GM18868 (cell line): ENCODE measurements at regions not wholly inside any gene's neighbourhood (a gene's known extent, or its start where the extent isn't known, plus 50 kb on each side); places are given as distances from the start of the nearest gene placed in this dataset.
"Not testable (repeated sequence)": the region's sequence is repeated elsewhere in the genome, so short reads cannot be mapped to it uniquely, and the experiment has no call there.

Experiments
- ATAC-seq: cut with Tn5 transposase; IDR thresholded peaks from one replicate; pipeline ENCODE4 v1.9.1; 2021; ENCODE audit warnings: mild to moderate bottlenecking, moderate library complexity; ENCODE audit not compliant: unreplicated experiment

DNA sequence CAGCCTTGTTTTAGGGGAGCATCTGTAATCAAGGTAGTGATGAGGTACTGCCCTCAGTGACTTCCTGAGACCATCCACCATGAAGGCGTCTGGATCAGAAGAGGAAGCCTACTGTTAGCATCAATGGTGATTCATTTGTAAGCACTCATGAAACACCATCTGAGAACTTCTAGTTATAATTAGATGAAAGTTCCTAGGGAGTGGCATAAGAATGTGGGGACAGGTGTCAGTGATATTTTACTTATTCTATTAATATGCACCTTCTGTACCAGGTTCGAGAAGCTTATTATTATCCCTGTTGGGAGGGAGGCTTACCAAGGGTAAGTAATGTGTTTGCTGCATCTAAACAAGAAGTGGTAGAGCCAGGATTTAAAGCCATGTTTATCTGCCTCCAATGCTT, 295.8 kb upstream of the TBL1XR1 start:
- no peak for ATAC-seq

DNA sequence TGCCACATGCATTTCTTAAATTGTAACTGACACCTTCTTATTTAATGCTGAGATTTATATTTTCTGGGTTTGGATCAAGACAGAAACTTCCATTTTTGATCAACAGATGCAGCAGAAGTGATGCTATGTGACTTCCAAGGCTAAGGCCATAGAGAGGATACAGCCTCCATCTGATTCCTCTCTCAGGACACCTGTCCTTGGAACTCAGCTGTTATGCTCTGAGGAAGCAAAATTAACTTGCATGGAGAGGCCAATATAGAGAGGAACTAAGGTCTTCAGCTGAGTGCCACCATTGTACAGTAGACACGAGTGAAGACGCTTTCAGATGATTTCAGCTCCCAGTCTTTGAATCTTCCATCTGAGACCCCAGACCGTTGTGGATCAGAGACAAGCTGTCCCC, 296.9 kb upstream of the TBL1XR1 start:
- ATAC-seq = no peak

DNA sequence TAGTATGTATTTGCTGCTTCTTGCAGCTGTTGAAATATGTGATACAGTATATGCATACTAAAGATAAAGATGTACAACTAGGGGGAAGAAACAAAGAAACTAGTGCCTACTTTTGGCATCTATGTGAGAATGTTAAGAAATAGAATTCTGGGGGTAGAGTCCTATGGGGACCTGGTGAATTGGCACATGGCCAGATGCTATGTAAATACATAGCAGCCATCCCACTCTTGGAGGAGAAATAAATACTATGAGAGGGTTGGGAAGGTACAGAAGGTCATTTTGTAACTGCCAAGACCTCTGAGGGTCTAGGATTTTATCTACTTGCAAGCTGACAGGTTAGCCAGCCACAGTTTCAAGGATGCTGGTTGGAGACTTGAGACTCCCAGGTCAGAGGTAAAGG, 298.3 kb upstream of the TBL1XR1 start:
- no peak for ATAC-seq

DNA sequence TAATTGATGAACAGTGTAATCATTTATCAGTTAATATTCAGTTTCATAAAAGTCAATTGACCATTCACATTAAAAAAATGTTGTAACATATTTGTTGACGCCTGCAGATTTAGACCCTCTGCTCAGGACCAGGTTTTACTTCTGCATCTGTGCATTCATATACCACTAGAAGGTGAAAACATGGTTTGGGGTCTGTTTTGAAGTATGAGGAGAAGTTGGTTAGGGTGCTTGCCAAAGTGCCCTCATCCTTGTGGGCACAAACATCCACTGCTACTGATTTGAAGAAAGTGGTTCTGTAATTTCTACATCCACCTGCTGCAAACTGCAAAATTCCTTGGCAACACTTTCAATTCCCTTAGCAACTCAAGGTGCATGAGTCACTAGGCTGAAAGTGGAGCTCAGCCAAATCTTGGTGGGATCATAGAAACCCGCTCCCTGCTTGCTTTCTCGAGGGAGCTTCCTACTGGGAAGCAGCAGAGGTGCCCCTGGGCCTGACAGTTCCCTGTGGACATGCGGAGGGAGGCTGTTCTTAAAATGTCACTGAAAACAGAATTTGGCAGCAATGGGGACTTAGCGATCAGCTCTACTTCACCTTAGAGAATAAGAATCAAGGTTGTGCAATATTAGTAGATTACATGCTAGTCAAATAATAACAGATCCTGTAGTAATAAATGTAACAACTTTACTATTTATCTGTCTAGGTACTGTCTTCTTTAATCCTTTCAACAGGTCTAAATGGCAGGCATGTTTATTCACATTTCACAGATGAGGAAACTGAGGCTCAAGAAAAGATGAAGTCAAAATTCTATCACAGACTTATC, 301.0 kb upstream of the TBL1XR1 start:
- no peak for ATAC-seq

DNA sequence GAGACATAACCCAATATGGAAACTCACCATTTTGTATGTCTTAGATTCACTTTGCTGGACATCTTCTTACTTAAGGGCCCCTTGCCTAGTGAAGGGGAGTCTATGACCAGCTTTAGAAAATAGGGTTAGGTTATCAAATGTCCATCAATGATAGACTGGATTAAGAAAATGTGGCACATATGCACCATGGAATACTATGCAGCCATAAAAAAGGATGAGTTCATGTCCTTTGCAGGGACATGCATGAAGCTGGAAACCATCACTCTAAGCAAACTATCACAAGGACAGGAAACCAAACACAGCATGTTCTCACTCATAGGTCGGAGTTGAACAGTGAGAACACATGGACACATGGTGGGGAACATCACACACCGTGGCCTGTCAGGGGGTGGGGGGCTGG, 301.8 kb upstream of the TBL1XR1 start:
- not testable (repeated sequence) for ATAC-seq

DNA sequence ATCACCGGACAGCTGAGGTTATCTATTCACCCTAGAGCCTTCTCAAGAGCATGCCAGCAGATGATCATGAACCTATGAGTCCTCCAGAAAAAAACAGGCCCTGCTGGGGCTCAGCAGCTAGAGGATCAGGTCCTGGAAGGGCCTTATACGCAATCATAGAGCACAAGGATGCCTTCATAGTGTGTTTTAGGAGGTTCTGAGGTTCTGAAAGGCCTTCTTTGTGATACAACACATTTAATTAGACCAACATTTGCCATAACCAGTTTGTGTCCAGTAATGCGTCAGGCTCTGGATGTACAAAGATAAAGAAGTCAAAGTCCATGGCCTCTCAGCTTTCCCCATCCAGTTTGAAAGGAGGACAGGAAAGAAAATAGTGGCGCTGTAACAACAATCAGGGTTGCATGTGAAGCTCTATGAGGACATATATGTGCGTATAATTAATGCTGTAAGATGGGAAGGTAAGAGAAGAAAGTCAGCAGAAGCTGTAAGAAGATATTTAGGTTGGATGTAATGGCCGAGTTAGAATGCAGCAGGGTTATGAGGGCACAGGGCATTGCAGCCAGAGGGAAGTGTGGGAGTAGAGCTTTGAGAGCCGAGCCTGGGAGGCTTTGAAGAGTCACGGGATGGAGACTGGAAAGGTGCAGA, 302.6 kb upstream of the TBL1XR1 start:
- no peak for ATAC-seq

DNA sequence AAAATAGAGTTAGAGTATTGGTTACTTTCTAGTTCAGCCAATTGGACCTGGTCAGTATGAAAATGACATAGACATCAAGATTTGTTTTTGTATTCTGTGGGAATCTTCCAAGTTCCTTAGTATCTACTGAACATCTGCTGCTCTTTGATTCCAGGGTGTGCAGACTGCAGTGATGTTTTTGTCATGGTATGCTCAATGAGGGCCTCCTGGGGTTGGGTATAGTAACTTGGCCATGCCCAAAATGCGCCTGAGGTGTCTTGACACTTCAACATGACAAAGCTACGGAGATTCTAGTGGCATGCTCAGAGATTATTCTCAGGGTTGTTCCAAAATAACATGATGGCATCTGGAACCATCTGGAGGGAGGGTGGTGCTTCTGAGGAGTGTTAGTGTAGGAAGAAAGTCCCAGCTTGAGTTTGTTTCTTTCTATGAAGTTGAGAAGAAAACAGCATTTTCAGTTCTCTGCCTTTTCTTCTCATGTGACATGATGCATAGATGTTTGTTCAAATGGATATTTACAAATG, 313.5 kb upstream of the TBL1XR1 start:
- ATAC-seq = no peak

DNA sequence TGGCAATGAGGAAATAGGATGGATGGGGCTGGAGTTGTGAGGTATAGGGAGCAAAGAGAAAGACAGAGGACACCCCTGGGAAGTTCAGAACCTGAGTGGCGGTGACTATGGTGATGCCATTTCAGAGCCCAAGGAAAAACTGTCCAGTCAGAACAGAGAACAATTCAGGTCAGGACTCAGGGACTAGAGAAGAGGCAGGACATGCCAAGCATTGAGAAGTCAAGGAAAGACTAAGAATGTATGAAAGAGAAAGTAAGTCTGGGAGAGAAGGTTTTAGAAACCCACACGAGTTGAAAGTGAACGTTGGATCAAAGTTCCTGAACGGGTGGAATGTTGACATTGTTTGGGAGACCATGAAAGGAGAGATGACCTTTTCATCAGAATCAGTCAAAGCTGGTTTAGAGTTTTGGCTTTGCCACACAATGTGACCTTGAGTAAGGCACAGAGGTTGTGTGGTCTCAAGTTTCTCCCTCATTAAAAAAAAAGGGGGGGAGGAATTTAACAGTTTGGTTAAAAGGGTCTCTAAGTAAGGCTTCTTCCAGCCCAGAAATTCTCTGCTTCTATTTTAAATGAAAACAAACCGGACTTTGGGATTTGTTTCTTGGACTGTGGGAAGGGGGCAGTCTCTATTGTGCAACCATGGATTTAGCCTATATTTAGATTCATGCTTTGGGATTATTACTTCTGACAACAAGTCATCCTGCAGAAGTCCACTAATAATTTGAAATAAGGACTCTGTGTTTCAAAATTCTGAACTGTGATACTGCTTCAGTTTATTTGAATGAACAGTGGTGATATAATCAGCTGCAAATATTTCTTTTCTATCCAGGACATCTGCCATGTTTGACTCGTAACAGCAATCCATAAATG, 315.9 kb upstream of the TBL1XR1 start:
- ATAC-seq = no peak

DNA sequence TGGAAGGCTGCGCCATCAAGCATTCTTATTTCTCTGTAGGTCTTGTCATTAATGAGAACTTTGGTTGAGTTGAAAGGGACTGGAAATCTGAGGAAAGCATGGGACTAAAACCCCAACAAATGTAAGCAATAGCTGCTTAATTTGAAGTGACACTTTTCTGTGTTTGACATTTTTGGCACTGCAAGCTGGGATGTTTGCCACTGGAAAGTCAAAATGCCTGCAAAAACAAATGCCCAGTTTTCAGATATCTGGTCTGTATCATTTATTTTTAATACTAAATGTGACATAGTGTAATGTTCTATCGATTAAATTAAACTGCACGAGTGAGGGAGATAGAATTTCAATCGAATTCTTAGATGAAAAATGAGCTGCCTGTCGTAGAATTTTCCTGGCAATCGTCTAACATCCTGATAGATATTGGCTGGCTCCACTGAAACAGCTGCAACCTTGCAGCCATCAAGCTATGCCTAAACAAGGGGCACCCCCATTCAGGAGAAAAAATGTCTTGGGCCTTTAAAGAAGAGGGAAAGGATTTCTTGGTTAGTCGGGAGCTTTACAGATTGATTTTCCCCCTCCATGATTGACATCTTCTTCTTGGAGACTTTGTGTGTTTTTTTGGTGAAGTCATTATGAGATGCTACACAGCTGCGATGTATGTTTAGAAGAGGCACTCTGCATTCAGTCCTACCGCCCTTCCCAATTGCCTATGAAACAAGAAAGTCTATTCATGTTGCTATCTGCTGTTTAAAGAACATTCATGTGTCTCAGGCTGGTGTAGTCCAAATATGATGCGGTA, 316.7 kb upstream of the TBL1XR1 start:
- no peak for ATAC-seq

DNA sequence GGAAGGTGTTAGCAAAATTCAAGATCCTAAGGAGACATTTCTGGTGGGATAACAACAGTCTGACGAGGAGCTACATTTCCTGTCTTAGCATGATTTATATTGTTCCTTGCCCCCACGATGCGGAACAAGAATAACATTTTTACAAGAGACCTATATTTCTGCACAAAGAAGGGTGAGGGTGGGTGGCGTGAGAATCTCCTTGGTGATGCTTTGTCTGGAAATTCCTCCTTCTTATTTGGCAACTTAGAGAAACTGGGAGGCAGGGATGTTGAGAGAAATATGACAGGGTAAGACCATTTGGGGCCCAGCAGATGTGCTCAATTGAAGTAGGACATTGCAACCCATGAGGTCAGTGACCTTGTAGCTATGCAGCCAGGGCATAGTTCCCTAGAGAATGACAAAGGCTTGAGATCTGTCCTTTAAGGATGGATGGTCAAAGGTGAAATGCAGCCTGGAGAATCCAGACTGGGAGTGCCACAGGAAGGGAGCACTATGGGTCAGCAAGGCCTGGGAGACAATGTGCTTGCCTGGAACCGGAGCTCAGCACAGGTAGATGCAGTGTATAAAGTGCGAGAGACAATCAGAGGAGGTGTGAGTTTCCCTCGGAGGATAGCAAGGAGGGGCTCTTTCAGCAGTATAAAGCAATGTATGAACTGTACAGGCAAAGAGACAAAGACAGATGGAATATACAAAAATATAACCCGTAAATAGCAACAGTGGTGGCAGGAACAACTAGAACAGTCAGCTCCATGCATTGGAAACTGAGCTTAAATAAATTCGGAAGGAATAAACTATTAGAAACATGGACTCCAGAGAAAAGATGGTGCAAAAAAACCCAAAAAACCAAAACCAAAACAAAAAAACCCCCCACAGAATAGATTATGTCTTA, 317.6 kb upstream of the TBL1XR1 start:
- no peak for ATAC-seq

DNA sequence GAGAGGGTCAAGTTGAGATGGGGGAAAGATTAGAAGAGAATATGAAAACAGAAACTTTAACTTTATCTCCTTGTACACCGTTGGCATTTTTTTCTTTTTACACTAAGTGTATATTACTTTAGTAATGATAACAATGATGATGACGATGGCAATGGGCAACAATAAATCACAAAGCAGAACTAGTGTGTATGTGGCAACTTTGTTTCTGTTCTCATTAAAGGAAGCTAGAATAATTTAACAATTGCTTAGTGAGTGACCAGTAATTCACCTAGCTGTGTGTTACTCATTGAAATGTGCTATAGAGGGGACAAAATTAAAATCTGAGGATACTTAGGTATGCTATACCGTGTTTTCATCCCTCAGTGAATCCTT, 318.5 kb upstream of the TBL1XR1 start:
- no peak for ATAC-seq

DNA sequence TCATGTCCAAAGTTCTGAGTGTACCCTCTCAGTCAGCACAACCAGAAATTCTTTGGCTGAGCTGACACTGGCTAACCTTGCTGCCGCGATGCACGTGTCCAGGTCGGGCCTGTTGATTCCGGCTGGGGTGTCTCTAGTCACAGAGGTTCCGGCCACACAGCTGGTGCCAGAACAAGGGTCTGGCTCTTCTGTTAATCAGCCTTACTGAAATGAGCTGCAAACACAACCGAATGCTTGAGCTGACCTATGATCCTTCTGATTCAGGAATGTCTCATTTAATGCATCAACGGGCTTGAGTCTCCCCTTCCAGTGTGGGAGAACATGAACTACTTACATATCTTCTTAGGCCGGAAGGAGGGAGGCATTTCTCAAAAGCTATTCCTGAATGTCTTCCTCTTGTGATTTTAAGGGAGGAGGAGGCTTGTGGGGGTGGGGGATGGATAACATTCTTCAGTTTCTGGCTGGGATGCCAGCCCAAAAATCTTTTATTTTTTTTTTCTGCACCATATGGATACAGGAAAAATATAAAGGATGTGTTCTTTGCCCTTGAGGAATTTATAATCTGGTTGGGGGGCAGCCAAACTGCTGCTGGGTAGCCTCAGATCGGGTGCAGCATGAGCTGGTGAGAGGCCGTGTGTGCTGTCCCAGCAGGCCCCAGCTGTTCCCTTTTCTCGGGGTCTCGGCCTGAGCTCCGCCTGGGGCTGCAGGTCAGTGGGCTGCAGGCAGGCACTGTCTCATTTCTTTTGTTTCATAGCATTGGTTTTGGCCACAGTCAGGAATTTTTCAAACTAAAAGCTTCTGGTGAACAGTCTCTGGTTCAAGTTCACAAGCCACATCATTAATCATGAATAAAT, 319.1 kb upstream of the TBL1XR1 start:
- ATAC-seq = no peak

DNA sequence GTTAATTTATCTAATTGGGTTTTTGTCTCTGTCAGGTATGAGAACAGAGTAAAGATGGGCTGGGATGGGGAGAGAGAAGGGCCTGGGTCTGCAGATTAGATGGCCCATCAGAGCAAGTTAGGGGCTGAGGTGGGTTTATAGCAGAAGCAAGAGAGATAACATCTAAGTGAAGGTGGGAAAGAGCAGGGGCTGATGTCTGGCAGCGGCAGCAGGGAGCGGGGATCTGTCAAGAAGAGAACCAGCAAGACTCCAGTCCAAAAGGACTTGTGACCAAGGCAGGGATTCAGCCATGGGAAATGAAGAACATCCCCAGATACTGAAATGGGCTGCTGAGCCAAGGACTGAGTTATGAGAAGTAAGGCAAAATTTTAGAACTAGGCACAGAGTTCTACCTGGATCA, 320.6 kb upstream of the TBL1XR1 start:
- ATAC-seq = no peak

DNA sequence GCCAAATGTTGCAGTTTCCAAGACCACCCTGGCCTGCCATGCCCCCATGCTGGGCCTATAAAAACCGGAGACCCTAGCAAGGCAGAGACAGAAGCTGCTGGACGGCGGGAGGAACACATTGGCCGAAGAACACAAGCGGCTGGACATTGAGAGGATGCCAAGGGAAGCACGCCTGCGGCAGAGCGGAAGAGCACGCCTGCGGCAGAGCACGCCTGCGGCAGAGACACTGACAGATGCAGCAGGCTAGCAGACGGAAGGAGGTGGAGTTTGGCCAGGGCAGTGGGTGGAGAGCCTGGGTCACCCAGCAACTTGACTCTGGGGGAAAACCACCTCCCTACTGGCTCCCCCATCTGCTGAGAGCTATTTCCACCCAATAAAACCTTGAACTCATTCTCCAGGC, 322.3 kb upstream of the TBL1XR1 start:
- no peak for ATAC-seq

DNA sequence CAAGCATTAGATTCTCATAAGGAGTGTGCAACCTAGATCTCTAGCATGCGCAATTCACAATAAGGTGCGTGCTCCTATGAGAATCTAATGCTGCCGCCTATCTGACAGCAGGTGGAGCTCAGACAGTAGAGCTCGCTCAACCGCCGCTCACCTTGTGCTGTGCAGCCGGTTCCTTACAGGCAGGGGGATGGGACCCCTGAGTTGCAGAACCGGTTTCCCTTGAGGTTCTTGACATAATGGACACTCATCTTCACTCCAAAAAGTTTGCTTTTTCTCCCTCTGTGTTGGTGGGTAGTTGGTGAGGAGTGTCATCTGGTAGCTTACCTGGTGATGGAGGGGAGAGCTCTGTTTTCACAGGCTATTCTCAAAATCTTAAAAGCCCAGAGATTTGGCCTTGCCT, 324.0 kb upstream of the TBL1XR1 start:
- no peak for ATAC-seq

DNA sequence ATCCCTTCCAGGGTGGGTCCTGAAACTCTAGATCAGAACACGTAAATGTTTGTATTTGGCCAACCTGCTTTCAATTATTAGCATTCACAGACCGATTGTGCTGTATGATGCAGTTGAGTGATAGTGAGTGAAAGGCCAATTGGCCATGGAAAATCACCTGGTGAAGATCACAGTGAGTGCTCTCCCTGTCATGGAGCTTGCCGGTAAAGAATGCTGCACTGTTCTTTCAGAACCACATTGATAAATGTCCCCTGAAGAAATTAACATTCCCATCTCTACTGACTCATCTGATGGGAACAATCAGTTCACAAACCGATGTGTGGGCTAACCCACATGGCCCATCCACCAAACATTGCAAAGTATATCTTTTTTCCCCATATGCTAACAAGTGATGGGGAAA, 324.8 kb upstream of the TBL1XR1 start:
- no peak for ATAC-seq

DNA sequence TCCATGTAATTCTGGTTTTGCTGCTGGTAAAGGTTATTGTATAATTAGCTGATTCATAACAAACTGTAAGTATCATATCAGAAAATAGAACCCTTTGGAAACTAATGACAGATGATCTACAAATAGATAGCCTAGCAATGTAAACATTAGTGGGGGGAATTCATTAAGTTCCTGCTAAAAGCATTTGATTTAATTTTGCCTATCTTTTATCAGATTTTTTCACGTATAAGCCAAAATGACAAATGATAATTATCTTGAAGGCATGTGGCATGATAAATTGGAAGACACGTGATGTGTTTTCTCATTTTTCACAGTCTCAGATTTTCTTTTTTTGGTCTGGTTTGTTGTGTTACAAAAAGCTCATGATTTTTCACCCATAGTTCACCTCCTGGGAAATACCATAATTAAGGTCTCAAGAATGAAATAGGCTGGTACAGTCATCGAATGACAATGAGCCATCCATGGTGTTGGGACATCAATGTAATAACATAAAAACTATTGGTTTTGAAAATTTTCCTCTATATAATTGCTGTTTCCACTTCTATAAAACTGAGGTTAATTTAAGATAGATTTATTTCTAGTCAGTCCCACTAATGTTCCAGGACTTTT, 325.9 kb upstream of the TBL1XR1 start:
- ATAC-seq = no peak

DNA sequence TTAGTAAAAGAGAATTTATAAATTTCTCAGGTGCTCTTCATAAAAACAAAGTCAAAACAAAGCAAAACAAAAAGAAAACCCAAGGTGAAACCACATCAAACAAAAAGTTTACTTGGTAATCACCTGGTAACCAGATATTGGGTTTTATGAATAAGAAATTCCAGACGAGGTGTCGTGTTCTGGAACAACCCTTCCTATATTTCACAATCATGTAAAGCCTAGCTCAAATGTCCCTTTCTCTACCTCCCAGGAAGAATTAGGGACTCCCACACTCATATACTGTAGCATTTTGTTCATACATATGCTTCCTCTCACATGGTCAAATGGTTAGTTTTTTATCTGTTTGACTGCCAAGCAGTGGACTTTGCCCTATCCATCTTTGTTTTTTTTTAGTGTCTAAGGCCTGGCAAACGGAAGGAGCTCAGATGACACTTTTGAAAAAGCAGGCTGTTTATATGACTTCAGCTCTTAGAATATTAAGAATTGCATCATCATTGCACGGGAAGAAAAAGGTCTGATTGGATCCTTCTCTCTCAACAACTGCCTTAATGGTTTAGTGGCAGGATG, 326.7 kb upstream of the TBL1XR1 start:
- ATAC-seq = no peak
